GM21515 (cell line): ENCODE measurements at regions not wholly inside any gene's neighbourhood (a gene's known extent, or its start where the extent isn't known, plus 50 kb on each side); places are given as distances from the start of the nearest gene placed in this dataset.
"Not testable (repeated sequence)": the region's sequence is repeated elsewhere in the genome, so short reads cannot be mapped to it uniquely, and the experiment has no call there.

Source experiments
- ATAC-seq: cut with Tn5 transposase; IDR thresholded peaks from one replicate; pipeline ENCODE4 v1.9.1; 2021; ENCODE audit not compliant: unreplicated experiment

DNA sequence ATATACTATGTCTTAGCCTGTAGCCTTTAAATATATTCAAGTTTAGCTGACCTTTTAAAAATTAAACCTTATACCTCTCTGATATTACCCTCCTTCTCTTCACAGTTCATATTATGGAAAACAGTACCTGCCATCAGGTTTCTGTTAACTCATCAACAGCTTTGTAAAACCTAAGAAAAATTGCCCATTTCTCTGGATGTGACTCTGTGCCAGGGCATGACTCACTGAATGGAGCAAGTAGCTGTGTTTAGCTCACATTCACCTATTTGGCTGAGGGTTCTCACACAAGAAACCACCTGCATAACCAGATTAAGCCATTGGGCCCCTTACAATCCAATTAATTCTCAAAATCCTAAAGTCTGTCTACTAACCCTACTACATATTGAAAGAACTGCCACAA is 678.8 kb upstream of the MARCKS start:
- no peak for ATAC-seq

DNA sequence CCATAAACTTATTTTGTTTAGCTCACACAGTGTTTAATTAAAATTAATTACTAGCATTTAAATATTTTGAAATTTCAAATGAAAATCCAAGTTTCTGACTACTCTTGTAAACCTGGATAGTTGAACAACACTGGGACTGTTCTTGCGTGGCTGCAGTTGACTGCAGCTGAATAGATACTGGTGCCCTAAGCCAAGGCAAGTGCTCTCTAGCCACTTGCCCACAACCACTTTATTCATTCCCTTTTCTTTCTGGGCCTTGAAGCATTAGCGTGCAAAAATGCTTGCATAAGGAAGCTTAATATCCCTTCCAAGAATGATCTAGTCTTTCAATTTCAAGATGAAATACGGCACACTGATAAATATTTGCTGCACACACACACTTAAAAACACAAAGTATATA is 676.0 kb upstream of the MARCKS start:
- ATAC-seq = no peak

DNA sequence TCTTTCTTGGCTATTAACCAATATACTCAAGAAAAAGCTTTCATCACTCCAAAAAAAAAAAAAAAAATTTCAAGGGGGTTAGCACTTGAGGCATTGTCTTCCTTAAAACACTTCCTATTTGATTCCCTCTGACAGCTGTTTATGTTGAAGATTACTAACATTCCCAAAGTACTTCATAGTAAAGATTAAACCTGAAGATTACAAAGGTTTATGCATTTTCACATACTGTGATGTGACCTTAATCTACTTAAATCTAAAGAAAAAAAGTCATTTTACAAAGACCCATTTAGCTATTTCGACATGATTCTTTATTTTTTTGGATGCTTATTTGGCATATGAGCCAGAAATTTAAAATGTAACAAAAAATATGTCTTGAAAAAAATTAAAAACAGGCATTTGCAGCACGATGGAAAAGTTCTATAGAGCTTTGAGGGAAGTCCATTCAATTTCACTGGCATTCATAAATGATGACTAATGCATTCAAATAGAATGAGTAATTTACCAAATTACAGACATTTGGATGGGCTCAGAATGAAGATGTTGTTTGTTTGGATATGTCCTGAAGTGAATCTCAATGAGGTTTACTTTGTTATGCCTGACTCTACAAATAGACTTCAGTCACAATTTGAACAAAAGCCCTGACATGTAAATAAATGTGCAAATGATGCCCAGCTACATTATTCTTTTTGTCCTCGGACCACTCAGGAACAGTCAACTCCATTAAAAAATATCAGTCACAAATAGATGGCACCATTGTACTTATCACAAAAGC is 674.6 kb upstream of the MARCKS start:
- no peak for ATAC-seq

DNA sequence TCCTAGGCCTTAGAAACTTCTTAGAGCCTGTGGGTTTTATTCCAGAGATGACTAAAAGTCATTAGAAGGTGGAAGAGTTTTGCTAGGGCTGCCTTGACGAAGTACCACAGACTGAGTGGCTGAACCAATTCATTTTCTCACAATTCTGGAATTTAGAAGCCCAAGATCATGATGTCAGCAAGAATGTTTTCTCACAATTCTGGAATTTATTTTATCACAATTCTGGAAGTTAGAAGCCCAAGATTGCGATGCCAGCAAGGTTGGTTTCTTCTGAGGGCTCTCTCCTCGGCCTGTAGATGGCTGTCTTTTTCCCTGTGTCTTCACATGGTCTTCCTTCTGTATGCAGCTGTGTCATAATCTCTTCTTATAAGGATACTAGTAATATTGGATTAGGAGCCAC is 672.9 kb upstream of the MARCKS start:
- no peak for ATAC-seq

DNA sequence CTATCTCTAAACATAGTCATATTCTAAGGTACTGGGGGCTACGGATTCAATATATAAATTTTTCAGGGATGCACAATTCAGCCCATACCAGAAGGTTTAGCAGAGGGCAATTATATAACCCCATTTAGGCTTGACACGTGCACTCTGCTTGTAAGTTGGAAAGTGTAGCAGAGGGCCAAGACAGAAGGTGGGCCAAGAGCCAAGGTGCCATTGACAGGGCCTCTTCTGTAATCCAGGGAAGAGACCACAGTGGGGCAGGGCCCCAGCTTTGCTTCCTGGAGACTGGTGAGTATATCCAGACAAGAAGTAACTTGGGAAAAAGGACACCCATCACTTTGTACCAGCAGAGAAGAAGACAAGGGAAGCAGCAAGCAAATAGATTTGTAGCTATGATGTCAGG is 672.4 kb upstream of the MARCKS start:
- ATAC-seq = no peak

DNA sequence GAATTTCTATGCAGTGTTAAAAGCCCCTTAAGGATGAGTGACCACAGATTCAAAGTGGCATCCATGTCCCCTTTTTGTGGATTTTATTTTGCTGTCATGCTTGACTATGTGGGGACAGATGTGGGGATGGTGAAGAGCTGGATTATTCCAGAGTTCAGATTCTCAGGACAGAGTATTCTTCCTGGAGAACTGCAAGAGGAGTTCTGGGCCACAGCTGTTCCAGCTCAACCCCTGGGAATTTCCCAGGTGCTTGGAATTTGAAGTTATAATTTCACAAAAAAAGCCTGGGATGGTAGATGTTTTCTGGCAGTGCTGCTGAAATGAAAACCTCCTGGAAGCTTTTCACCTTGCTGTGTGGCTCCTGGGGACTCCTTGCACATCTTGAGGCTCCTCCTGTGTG is 671.8 kb upstream of the MARCKS start:
- no peak for ATAC-seq

DNA sequence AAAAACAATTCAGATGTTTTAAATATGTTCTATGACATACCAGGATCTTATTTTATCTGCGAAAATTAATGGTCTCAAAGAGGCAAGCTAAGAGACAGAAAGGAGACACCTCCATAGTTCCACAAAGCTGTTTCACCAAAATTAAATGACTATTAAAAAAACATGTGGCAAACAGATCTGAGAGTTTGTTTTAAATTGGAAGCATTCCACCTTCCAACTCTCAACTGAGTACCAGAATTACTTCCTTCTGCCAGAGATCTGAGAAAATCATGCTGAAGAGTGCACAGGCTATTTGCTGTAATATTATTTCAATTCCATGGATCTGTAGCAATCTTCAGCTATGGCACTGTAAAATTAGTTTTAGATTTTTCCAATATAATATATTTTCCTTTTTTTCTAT is 669.5 kb upstream of the MARCKS start:
- ATAC-seq = no peak

DNA sequence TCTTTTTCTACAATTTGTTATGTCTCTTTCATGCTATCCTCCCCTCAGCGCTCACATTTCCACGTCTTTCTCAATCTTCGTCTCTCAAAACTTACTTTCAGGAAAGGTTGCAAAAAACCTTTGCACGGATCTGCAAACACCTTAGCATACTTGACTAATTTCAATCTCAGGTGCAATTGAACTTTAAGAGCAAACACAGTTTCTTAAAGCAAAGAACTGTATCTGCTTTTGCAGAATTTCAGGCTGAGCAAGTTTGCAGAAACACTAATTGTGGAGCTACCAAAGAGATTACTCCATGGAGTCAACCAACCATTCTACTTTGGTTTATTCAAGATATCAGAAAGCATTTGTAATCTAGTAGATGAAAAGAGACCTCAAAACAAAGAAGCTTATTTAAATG is 668.2 kb upstream of the MARCKS start:
- no peak for ATAC-seq

DNA sequence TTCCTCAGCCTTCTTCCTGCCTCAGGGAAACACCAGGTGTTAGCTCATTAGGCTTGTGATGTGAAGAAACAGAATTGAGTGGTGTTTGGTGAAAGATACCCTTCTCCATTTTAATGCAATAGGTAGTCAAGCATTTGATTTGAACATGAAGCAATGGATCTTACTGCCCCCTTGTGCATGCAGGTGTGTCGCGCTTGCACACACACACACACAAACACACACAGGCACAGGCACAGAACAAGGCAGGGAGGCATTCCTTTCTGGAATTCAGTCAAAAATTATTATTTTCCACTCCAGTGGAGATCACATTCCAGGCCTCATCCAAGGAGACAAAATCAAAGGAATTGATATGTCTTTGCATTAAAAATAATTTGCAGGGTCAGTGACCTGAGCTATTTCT is 667.0 kb upstream of the MARCKS start:
- ATAC-seq = no peak

DNA sequence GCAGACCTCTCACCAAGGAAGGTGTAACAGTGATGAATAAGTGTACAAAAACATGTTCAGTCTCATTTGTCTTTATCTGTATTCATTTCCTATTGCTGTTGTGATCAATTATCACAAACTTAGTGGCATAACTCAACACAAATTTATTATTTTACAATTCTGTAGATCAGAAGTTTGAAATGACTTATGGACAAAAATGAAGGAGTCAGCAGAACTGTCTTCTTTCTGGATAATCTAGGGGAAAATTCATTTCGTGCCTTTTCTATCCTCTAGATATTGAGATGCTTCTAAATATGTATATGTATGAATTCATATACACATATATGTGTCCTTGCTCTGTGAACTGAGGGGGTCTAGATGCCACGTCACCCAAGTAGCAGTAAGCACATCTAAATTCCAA is 663.1 kb upstream of the MARCKS start:
- ATAC-seq = no peak

DNA sequence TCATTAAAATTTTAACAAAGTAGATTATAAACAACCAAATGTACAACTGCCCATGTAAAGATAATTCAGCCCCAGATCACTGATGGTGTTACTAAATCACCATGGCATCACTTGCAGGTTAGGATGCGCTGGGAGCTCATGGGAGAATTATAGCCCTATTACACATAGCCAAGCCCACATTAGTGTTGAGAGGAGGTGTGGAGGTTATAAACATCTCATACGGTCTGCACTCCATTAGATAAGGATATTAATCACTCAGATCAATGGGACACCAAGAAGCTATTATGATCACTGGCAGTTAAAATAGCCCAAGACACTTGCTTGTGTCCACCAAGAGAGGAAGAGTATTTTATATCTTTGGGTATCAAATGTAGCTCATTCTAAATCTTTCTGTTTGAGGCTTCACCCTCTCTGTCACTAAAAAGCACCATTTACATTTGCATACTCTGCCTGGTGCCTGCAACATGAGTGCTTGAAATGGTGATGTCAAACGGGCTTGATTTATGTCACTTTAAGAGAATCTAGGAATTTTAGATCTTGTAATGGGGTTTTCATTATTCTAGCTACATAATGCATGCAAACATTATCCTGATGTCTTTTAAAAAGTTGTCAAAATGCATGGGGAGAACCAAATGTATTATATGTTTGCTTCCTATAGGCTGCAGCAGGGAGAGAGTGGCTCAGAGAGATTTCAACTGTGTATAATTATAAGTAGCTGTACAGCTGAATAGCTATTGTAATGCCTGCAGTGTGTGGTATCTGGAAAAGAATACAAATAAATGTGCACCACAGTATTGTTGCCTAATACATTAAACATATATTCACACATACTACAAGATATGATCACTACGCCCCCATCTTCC is 654.1 kb upstream of the MARCKS start:
- no peak for ATAC-seq

DNA sequence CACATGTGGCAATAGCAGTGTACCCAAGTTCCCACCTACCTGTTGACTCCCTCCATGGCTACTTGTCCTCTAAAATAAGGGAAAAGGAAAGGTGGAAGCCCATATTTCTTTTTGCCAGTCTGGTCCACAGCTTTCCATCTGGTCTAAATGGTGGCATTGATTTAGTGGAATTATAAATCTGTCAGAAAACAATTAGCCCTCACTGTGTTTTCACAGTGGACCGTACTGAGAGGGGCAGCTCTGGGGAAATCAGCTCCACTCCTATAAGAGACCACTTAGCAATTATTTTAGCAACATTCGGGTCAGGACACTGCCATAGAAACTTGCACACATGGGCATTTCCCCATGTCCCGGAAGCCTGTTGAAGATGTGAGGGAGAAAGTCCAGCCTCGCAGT is 653.4 kb upstream of the MARCKS start:
- ATAC-seq = no peak

DNA sequence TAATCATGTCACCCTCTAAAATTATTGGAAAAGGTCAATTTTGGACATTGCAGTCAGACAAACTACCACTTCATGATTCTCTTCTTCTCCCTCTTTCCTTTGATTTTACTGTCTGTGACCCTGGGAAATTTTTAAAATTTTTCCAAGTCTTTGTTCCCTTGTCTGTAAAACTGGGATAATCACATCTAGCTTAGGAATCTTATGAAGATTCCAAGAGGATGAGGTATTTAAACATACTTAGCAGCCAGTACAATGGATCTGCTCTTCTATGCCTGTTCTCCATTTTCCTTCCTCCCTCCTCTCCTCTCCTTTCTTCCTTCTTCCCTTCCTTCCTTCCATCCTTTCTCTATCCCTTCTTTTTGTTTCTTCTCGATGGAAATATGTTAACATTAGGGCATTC is 651.6 kb upstream of the MARCKS start:
- no peak for ATAC-seq

DNA sequence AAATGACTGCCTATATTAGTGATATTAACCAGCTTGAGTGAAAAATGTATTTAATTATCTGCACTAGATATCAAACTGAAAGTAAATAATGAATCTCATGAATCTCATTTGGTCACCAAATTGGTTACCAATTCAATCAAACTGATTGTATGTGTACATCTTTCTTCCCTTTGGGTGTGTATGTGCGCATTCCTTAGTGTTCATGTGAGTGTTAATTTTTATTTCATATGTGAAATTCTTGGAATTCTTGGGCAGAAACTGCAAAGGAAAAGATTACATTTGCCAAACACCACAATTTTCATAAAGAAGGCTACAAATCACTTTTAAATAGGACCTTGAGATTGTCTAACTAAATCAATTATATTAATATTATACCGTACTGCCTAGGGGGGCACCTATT is 648.4 kb upstream of the MARCKS start:
- no peak for ATAC-seq

DNA sequence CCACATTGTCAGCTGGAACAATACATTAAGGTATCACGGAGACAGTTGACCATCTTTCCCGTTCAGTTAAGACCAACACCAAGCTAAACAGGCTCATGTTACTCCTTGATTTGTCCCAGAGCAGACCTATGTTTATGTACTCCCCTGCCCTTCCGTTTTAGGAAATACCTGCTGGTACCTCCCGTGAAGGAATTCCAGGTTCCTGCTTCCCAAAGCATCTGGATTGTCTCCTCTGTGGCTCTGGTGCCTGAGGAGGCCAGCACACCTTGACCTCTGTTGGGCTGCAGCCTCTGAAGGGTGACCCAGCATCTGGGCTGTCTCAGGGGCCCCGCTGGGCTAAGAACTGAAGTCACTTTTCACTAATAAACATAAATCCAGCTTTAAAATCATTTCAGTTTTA is 647.8 kb upstream of the MARCKS start:
- ATAC-seq = no peak

DNA sequence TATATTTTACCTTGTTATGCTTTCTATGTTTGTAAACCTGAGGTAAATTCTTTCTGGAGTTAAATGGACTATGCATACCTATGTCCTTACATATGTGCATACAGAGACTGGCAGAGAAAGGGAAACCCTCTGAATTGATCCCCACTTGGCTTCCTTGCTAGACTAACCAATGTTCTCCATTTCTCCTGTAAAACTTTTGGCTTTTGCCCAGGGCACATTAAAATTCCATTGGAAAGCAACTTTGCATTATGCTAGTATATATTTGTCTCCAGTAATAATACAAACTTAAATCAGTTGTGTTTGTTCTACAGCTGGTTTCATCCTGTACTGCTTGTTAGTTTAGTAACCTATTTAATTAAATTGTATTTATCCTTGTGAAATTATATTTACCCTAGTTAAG is 646.0 kb upstream of the MARCKS start:
- no peak for ATAC-seq

DNA sequence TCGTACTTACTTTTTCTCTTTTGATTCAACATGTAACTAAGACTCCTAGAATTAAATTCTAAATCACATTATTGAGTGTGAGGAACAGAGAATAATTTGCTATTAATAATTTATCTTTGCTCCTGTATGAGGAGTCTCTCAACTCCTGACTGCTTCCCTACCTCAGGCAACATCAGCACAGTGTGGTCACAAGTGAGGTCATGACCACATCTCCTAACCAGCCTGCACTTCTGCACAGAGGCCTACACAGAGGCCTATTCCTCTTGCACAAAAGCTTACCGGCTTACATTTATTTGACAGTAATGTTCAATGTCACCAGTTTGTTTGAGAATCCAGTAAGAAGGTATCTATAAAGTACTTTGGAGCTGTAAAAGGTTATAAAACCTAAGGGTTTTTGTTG is 637.4 kb upstream of the MARCKS start:
- ATAC-seq = no peak

DNA sequence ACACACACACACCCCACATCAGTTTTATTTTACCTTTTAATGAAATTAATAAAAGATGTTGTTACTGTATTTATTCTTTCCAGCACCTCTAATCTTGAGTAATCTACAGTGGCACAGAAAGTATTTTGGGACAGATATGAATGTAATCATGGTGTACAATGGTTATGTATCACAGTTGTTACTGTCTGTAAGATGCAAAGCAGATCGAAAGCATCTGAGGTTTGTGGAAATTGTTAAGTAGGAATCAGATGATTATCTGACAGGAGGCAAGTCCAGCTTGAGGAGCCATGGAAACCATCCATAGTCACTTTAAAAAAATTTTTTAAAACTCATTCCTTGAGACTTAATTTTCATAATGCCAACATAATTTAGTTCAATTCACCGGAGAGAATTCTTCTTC is 636.3 kb upstream of the MARCKS start:
- ATAC-seq = no peak

DNA sequence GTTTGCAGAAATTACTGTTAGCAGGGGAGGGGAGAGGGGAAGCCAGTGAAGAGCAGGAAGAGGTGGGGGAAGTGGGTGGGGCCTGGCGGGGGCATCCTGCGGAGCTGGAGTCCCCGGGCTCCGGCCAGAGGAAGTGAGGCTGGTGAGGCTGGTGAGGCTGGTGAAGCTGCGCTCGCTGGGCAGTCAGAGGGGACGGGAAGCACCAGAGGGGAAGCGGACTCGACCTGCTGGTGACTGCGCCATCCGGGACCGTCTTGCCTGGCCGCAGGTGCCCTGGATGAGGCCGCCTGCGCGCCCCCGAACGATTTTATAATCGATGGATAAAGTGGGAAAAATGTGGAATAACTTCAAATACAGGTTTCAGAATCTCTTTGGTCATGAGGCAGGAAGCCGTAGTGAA is 635.3 kb upstream of the MARCKS start:
- ATAC-seq = no peak

DNA sequence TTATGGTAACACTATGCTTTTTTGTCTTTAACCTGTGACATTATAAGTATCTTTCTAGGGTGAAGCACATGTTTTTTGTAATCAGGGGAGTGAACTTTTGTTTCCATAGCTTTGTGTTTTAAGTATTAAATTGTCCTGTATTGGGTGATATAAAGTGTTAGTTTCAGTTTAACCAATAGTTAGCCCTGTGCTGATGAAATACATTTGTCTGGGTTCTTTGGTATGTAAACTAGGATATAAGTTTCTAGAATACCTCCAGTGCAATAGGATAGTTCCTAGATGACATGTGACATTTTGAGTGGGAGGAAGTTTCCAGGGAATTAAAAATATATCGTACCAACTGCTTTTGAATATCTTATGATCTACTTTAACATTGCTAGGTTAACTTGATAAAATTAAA is 611.0 kb upstream of the MARCKS start:
- ATAC-seq = no peak

DNA sequence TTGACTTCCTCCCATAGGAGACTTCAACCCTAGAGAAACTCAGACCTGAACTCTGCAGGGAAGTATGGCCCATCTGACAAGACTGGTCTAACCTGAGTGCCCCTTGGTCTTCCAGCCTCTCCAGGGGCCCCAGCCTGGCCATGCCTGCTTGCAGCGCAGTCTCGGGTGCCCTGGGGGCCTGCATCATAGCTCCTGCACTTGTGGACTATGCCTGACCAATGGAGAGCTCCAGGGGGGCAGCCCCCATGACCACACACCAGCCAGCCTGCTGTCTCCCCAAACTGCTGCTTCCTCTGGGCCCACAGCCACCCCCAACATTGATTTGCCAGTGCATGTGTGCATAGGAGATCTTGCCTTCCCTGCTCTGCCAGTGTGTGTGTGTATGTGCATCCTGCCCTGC is 608.6 kb upstream of the MARCKS start:
- no peak for ATAC-seq

DNA sequence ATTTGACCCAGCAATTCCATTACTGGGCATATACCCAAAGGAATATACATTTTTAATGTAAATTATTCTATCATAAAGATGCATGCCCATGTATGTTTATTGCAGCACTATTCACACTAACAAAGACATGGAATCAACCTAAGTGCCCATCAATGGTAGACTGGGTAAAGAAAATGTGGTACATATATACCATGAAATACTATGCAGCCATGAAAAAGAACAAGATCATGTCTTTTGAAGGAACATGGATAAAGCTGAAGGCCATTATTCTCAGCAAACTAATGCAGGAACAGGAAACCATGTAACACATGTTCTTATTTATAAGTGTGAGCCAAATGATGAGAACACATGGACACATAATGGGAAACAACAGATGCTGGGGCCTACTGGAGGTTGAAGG is 603.0 kb upstream of the MARCKS start:
- not testable (repeated sequence) for ATAC-seq

DNA sequence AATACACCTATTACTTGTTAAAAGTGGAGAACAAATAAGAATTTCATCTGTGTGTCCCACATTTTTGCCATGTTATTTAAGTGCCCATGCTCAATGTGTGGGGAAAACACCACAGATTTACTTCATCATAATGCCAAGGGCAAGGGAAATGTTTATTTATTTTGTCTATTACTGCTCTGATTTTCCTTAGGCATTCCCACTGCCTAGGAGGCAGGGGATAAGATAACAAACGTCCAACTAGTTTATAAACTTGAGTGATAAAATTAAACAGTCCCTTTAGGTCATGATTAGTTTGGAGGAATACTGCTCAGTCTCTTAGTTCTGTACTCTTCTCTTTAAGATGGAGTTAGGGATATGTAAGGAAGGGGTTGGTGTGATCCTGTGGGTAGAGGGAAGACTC is 598.4 kb upstream of the MARCKS start:
- no peak for ATAC-seq
